ENCODE measurements at regions not wholly inside any gene's neighbourhood (a gene's known extent, or its start where the extent isn't known, plus 50 kb on each side); places are given as distances from the start of the nearest gene placed in this dataset.

- no peak overlapping the region for H3K4me2 ChIP-seq (ENCODE audit: insufficient read depth, insufficient read length, low read length)
- H2BK5ac ChIP-seq (ENCODE audit: insufficient read length, low read length): no peak overlapping the region
- no peaks in the 10 kb centered on the region for H3K27me3 ChIP-seq (ENCODE audit: insufficient read depth, low read length)
- Mint-ChIP-seq H3K4me3 (no peak overlapping the region), H3K27me3 (ENCODE audit: low read depth) (no peaks in the 10 kb centered on the region), H3K9me3 (peaks cover 0 to 4% of the 10 kb centered on the region in 2 experiments; a peak in 1 of 5 replicates), H3K27ac (no peak overlapping the region), H3K4me1 (no peaks in the 10 kb centered on the region), H3K36me3 (ENCODE audit: insufficient read depth in 1 of 3, low read depth in 3 of 3) (no peaks in the 10 kb centered on the region; a peak in 1 of 7 replicates)
- H3K23ac ChIP-seq (ENCODE audit: insufficient read length, low read depth, low read length): no peak overlapping the region
- no peak overlapping the region for H3K27ac ChIP-seq (ENCODE audit: insufficient read length, low read depth, low read length)
- H3K79me2 ChIP-seq (ENCODE audit: insufficient read depth, low read length): no peaks in the 10 kb centered on the region
- H3K56ac ChIP-seq (ENCODE audit: insufficient read length, low read depth, low read length): no peak overlapping the region
- no peak overlapping the region for H4K5ac ChIP-seq (ENCODE audit: insufficient read length, low read depth, low read length)
- no peak overlapping the region for H3T11ph ChIP-seq (ENCODE audit: low read length)
- H3K23me2 ChIP-seq (ENCODE audit: insufficient read length, low read depth, low read length, poor library complexity, severe bottlenecking): no peaks in the 10 kb centered on the region
- H2BK20ac ChIP-seq (ENCODE audit: low read depth, low read length, poor library complexity, severe bottlenecking): no peak overlapping the region
- DNase-seq: no peak
- no peaks in the 10 kb centered on the region for H4K20me1 ChIP-seq (ENCODE audit: control insufficient read depth, insufficient read depth, insufficient read length)
- no peaks in the 10 kb centered on the region for H3K79me1 ChIP-seq (ENCODE audit: insufficient read depth, low read depth, low read length, poor library complexity, severe bottlenecking)
- no peak overlapping the region for H4K91ac ChIP-seq (ENCODE audit: insufficient read length, low read depth, low read length)
- no peaks in the 10 kb centered on the region for H3K9me3 ChIP-seq (ENCODE audit: control insufficient read depth, low read depth, low read length)
- no peak overlapping the region for H3K14ac ChIP-seq (ENCODE audit: insufficient read depth, low read length)
- H4K8ac ChIP-seq (replicated peaks; ENCODE audit: insufficient read length, low read depth, low read length): no peak overlapping the region
- no peak overlapping the region for H2AFZ ChIP-seq (ENCODE audit: low read length)
- H3K9ac ChIP-seq (ENCODE audit: extremely low read depth, insufficient read length, low read length): no peak overlapping the region
- H3K4ac ChIP-seq (ENCODE audit: low read depth, low read length): no peak overlapping the region
- no peaks in the 10 kb centered on the region for H3K4me1 ChIP-seq (ENCODE audit: insufficient read depth, low read length)
- H2BK12ac ChIP-seq (ENCODE audit: insufficient read length, low read depth, low read length): no peak overlapping the region
- no peak overlapping the region for H3K18ac ChIP-seq (ENCODE audit: insufficient read length, low read depth, low read length)
- no peak overlapping the region for H2BK15ac ChIP-seq (ENCODE audit: low read depth, low read length)
- H2AK5ac ChIP-seq (ENCODE audit: insufficient read length, low read length): no peak overlapping the region
- whole genome bisulfite sequencing (ENCODE audit: extremely low coverage, insufficient read length, low lambda C conversion rate): no CpG with 5 or more reads among the region's 6 CpGs
- TF ChIP-seq CTCF (conservative IDR thresholded peaks at IDR 0.05): no peak
- H2BK120ac ChIP-seq (ENCODE audit: low read depth, low read length, poor library complexity, severe bottlenecking): no peak overlapping the region
Measured at GRCh38 chr5:130289132-130290088, 385.1 kb downstream of the CHSY3 start.
